HG02798 (cell line): ENCODE measurements at regions not wholly inside any gene's neighbourhood (a gene's known extent, or its start where the extent isn't known, plus 50 kb on each side); places are given as distances from the start of the nearest gene placed in this dataset.
"Not testable (repeated sequence)": the region's sequence is repeated elsewhere in the genome, so short reads cannot be mapped to it uniquely, and the experiment has no call there.

Experiments used
- ATAC-seq: cut with Tn5 transposase; IDR thresholded peaks from one replicate; pipeline ENCODE4 v1.9.1; 2021; ENCODE audit warnings: mild to moderate bottlenecking; ENCODE audit not compliant: unreplicated experiment, poor library complexity

DNA sequence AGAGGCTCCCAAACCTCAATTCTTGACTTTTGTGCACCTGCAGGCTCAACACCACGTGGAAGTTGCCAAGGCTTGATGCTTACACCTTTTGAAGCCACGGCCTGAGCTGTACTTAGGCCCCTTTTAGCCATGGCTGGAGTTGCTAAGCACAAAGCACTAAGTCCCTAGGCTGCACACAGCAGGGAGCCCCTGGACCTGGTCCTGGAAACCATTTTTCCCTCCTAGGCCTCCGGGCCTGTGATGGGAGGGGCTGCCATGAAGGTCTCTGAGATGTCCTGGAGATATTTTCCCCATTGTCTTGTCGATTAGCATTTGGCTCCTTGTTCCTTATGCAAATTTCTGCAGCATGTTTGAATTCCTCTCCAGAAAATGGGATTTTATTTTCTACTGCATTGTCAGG lies 247.1 kb upstream of the ARPP21 start:
- ATAC-seq, result no peak

DNA sequence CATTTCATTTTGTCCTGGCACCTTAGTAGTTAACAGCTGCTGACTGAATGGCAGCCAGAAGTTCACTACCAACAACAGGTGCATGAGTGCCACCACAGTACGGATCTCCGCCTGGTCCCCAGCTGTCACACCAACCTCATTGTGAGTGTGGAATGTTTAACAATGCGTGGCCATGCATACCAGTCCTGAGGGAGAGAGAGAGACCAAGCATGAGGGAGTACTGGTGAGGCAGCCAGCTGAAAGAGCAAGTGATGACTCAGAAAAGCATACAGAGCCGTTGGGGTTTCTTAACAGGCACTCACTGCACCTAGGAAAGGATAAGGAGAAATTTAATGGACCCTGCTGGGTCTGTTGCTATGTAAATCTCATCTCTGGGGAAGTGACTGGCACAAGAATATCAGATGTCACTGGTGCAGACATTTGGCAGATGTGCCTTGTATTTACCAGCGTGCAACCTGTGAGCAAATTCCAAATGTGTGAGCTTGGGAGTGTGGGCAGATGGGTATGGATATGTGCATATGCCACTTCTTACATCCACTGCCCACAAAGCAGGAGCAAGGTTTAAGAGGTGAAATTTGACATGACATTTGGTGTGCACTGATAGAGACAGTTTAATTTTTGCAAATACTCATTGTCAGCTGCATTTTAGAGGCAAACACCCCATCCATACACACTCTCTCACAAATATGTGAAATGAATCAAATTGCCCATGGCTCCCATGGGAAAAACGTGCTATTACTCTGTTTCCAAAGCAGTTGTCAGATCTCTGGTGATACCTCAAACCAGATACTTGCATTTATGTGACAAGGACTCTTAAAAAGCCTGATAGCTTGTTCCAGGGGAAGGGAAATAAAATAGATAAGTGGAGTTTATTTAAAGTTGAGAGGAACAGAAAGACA lies 245.2 kb upstream of the ARPP21 start:
- no peak for ATAC-seq

DNA sequence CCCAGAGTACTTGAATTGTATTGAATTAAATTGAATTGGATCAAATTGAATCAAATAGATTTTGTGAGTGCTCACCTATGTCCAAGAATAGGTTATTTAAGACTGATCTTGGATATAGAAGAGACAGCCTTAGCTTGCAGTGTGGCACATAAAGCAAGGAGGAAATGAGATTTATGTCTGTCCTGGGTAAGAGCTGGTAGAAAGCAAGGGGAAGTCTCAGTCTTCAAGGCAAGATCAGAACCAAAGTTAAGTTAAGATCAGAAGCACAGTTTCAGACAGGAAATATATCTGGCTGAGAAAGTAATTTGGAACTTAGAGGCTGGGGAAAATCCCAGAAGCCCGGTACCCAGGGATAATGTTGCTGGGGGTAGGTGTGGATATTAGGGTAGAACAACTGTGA lies 244.4 kb upstream of the ARPP21 start:
- no peak for ATAC-seq

DNA sequence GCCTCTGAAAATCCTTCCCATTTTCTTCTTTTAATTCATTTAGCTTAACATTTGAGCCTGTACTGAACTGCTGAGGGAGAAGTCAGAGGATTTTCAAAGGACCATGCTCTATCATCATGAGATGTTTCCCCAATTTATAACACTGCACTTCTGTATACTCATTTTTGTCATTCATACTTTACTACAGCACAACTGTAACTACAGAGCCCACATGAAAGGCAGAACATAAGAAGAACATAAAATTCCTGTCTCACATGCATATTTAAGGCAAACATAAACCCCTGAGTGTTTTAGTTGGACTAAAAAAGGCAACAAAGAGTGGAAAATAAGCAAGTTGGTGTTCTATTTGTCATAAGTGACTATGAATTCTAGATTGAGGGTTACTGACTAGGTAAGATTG lies 237.7 kb upstream of the ARPP21 start:
- ATAC-seq, result no peak

GRCh38 chr3:35404571-35404970 lies 234.8 kb upstream of the ARPP21 start:
- no peak for ATAC-seq

- ATAC-seq, result no peak
Measured at GRCh38 chr3:35408882-35409281, 230.4 kb upstream of the ARPP21 start.

DNA sequence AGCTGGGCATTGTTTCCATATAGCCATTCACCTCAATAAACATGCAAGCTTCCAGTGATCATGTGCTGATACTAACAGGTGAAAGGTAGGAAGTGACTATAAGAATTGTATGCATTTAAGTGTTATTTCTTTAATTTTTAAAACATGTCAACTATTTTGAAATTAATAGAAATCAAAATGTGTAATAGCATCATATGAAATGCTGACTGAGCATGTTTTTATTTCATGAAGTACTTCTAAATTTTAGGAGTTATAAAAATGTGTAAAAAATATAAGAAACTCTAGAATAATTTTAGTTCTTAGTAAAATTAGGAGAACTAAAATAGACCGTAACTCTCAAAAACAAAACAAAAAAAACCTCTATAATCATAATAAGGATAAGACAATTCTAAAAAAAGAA lies 229.3 kb upstream of the ARPP21 start:
- ATAC-seq, result no peak

DNA sequence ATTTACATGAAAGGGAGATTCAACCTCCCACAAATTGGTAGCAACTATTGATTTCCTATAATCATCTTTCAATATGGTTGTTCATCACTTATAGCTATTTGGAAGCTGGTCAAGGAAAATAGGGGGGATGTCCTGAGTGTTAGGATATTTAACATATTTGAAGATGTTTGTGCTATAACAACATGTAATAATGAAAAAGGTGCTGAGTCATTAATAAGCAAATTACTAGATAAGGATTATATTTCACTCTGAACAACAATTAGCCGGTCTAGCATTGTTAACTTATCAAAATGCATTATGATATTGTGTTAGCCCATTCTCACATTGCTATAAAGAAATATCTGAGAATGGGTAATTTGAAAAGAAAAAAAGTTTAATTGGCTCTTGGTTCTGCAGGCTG lies 225.8 kb upstream of the ARPP21 start:
- no peak for ATAC-seq

- no peak for ATAC-seq
Measured at GRCh38 chr3:35417080-35417479, 222.2 kb upstream of the ARPP21 start.

DNA sequence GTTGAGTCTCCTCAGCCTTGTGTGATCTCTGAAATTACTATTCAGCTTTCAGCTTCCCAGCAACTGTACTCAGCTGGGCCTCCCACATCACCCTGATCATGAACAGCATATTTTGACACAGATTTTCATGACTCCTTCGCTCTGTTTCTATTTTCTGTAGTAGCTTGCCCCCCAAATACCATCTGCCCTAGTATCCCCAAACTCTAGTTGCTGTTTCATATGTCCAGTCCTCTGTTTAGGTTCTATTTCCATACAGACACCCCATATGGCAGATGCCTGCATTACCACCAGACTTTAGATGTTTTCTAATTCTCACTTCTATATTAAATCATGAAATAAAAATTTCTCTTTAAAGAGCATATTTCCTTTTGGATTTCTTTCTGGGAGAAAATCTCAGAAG lies 217.2 kb upstream of the ARPP21 start:
- ATAC-seq, result no peak

DNA sequence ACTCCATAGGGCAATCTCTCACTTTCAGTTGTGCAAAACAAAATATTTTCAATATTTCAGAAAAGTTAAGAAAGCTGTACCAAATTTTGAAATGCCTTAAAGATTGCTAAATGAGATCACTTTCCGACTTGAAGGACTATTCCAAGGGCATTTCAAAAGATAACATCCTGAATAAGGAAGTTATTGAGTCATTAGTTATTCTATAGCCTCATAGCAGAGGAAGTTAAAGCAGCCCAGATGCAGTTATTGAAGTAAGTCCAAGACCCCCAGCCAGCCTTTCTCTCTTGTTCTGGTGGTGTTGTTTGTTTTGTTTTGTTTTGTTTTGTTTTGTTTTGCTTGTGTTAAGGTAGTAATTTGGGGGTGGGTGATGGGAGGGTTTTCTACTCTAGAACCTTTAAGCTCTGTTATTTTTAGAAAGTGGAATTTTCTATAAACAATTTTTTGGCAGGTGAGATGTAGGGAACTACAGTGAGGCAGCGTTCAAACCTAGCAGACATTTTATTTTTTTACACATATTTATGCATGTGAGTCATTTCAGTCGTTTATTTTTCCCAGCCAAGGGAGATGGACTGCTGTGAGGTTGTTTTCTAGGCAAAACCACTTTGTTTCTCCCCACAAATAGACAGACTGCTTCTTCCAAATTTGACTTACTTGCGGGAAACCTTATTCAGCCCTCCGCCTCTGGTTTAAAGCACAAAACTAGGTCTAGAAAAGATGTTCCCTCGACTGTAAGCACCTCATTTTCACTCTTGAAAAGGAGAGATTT lies 216.3 kb upstream of the ARPP21 start:
- ATAC-seq, result no peak

GRCh38 chr3:35426366-35426958 lies 212.9 kb upstream of the ARPP21 start:
- no peak for ATAC-seq

- no peak for ATAC-seq
Measured at GRCh38 chr3:35437381-35437780, 201.9 kb upstream of the ARPP21 start.

GRCh38 chr3:35438101-35438500 lies 201.2 kb upstream of the ARPP21 start:
- ATAC-seq, result no peak

GRCh38 chr3:35439663-35440062 lies 199.7 kb upstream of the ARPP21 start:
- no peak for ATAC-seq

- ATAC-seq, result no peak
Measured at GRCh38 chr3:35440826-35441225, 198.5 kb upstream of the ARPP21 start.

GRCh38 chr3:35446896-35447295 lies 192.4 kb upstream of the ARPP21 start:
- ATAC-seq, result no peak

- ATAC-seq, result no peak
Measured at GRCh38 chr3:35448121-35448520, 191.2 kb upstream of the ARPP21 start.

GRCh38 chr3:35448681-35449080 lies 190.6 kb upstream of the ARPP21 start:
- ATAC-seq, result no peak

- ATAC-seq, result not testable (repeated sequence)
Measured at GRCh38 chr3:35454819-35455218, 184.5 kb upstream of the ARPP21 start.

- ATAC-seq, result no peak
Measured at GRCh38 chr3:35473956-35474355, 165.4 kb upstream of the ARPP21 start.
